ENCODE measurements at regions not wholly inside any gene's neighbourhood (a gene's known extent, or its start where the extent isn't known, plus 50 kb on each side); places are given as distances from the start of the nearest gene placed in this dataset.

DNA sequence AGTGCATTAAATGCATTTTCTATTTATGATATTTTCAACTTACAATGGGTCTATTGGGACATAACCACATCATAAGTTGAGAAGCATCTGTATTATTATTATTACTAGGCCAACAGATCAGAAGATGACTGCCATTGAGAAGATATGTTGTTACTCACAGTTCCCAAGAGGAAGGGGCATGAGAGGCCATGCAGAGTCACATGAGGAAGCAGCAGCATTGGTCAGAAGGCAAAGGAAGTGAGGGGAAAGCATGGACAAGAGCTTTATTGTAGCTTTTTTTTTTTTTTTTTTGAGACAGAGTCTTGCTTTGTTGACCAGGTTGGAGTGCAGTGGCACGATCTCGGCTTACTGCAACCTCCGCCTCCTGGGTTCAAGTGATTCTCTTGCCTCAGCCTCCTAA, 66.2 kb upstream of the LCLAT1 start:
- TF ChIP-seq CTCF (IDR thresholded peaks at IDR 0.05) (no peak), POLR2A (IDR thresholded peaks at IDR 0.05) (no peak)
